Epidermal melanocyte (primary cell): ENCODE measurements at regions not wholly inside any gene's neighbourhood (a gene's known extent, or its start where the extent isn't known, plus 50 kb on each side); places are given as distances from the start of the nearest gene placed in this dataset.
"Not testable (repeated sequence)": the region's sequence is repeated elsewhere in the genome, so short reads cannot be mapped to it uniquely, and the experiment has no call there.

Source experiments
- DNase-seq: peaks from one replicate; pipeline ENCODE4 v3.0.0; 2011; ENCODE audit warnings: low spot score; ENCODE audit not compliant: insufficient read length

DNA sequence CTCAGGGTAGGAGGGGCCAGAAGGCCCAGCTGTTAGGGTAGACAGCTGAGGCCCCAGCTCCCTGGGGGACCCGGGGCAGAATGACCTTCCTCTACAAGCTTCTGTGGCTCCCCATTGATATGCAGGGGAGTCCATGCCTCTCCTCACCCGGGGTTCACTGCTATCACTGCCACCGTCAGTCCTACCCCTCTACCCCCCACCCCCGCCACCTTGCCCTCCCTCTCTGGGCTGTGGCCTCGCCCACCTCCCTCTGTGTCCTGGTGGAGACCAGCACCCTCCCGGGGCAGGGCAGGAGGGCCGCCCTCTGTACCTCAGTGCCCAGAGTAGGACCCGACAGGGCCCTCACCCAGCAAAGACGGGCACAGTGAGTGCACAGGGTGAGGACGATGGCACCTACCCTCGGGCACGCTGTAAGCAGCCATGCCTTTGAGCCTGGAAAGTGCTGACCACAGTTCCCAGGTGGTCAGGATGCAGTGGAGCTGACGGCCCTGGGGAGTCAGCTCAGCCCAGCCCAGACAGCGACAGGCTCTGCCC is 88.4 kb upstream of the SFSWAP start:
- no peak for DNase-seq

DNA sequence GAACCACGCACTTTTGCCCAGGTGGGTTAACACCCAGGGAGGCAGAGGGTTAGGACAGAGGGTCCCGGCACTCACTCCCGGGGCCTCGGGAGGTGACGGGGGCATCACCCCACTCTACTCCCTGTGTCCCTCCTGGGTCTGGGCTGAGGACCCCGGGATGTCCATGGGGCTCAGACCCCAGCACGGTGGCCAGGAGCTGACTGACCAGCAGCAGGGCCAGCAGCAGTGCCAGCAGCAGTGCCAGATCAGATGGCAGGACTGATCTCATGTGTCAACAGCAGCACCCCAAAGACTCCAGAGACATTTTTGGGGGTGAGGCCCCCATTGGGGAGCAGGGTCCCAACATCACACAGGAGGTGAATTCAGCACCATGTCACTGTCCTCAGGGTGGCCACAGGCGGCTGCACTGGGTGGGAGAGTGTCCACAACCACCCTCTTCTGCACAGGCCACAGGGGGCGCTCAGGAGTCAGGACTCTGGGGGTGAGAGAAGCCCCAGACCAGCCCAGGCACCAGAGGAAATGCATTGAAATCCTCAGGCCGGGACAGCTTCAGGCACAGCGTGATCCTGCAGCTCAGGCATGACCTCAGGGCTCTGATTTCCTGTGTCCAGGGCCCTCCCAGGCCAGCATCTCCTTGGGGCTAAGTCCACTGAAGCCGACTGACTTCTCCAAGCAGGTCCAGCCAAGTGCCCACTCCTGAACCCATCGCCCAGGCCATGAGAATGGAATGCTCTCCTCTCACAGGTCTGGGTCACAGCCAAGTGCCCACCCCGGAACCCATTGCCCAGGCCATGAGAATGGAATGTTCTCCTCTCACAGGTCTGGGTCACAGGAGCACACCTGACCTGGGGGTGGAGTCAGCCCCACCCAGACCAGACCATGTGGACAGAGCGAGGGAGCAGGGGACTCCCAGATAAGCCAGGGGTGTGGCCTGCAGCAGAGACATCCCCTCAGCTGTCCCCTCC is 87.2 kb upstream of the SFSWAP start:
- DNase-seq: not testable (repeated sequence)

DNA sequence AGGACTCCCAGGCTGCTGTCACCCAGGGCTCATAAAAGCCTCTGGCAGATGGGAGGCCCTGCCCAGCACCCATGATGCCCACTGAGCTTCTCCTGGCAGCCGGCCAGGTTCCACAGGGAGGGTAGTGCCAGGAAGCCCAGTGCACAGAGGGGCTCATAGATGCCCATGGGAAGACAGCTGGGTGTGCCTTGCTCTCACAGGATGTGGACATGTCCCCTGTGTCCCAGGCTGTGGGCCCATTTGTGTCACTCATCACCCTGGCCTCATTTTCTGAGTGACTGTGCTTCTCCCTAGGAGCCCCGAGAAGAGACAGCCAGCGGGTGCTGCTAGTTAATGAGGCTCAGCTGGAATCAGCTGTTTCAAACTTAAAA is 86.5 kb upstream of the SFSWAP start:
- DNase-seq: not testable (repeated sequence)

DNA sequence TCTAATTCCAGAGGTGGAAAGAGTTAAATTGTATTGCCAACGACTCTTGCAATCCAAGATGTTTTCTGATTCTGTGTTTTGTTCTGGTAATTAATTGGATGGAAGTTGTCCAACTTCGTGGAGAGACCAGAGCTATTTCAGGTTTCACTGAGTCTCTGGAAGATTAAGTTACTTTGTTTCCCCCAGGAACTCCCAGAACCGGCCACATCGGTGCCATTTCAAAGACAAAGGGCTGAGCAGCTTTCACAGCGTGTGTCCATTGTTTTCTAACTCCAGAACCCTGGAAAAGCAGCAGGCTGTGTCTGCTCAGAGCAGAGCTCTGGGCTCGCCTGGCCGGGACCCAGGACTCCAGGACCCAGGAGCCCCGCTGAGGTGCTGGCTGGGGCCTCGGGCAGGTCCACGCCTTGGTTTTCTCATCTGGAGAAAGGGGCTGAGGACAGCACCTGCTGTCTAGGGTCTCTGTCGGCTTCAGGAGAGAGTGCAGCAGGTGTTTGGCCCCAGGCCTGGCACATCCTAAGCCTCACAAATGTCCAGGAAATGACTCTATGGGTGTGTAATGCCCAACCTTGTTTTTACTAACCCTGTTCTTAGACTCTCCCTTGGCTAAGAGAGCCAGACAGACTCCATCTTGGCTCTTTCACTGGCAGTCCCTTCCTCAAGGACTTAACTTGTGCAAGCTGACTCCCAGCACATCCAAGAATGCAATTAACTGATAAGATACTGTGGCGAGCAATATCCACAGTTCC is 86.0 kb upstream of the SFSWAP start:
- DNase-seq: not testable (repeated sequence)

DNA sequence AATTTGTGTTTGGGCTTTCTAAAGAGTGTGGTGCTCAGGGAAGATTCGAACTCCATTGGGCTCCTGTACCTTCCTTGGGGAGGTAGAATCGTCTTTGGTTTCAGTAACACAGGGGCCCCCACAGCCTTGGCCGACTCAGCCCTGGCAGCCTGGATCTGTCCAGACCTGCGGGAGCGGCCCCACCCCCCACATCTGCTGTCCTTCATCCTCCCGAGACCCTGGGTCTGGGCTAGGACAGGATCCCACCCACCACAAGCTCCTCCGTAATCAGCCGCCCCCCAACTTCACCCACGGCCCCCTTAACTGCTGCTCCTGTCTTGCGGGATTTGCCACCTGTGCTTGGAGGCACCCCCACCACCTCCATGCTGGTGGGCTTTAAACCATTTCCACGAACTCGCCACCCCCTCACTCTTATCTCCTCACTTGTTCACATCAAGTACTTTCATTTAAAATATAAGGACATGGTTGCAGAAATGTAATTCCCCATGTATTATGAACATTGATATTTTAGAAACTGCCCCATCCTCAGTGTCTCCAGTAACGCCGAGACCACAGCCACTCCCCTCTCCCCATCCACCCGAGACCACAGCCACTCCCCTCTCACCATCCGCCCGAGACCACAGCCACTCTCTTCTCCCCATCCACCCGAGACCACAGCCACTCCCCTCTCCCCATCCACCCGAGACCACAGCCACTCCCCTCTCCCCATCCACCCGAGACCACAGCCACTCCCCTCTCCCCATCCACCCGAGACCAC is 84.7 kb upstream of the SFSWAP start:
- DNase-seq: not testable (repeated sequence)

DNA sequence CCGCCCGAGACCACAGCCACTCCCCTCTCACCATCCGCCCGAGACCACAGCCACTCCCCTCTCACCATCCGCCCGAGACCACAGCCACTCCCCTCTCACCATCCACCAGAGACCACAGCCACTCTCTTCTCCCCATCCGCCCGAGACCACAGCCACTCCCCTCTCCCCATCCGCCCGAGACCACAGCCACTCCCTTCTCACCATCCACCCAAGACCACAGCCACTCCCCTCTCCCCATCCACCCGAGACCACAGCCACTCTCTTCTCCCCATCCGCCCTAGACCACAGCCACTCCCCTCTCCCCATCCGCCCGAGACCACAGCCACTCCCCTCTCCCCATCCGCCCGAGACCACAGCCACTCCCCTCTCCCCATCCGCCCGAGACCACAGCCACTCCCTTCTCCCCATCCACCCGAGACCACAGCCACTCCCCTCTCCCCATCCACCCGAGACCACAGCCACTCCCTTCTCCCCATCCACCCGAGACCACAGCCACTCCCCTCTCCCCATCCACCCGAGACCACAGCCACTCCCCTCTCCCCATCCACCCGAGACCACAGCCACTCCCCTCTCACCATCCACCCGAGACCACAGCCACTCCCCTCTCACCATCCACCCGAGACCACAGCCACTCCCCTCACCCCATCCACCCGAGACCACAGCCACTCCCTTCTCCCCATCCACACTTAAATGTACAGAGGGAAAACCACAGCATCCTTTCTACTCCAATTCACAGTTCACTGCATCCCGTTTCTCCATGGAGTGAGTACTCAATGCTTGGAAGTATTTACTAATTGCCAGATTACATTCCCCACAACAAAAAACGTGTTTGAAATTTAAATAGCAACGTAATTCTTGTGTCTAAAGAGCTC is 83.5 kb upstream of the SFSWAP start:
- not testable (repeated sequence) for DNase-seq

DNA sequence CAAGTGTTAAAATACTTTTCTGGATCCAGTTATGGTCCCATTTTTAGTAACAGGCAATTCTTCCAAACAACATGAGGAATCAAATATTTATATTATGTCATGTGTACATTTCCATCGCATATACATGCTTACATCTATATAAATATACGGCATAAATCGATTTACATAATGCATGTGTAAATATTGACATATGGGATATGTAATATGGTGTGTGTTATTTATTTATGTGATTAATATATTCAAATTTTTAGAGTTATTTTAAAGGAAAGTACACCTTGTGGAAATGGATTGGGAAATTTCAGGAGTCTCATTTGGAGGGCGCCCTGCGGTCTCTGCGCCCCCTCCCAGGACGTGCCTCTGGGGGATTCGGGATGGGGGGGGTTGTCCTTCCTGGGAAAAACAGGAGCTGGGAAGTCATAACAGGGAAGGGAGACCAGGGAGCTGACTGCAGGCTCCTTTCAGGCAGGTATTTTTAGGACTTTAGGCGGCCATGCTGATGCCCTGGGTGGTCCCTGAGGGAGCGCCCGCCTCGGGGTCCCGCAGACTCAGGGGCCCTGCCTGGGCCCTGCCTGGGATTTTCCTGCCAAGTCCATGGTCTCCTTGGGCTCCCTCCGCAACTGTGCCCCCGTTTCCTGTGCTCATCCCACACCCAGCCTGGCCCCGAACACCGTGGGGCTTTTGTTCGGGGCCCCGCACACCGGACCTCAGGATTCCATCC is 82.7 kb upstream of the SFSWAP start:
- DNase-seq: no peak

DNA sequence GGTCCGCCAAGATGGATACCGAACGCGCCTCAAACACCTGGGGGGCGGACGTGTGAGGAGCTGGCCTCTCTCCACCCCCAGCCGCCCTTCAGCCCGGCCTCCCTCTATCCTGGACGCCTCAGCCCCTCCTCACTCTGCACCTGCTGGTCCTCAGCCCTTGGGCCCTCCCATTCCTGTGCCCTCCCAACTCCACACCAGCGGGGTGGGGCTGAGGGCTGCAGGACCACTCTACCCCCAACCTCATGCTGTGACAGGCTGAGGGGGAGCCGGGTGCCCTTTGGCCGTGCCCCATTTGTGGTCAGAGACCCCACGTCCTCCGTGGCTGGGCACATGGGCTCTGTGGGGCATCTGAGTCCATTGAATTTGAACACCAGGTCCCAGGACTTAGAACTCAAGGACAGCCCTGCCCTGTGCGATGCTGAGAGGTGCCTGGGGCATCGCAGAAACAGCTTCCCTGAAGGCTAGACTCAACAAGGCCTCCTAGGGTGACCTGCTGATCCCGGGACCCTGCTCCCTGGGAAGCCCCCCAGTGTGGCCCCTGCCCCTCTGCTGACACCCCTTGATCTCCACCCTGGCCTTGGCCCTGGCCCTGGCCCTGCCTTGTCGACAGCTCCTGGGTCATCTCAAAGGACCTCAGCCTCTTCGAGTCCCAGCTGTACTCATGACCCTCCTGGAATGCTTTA is 82.0 kb upstream of the SFSWAP start:
- DNase-seq: no peak

DNA sequence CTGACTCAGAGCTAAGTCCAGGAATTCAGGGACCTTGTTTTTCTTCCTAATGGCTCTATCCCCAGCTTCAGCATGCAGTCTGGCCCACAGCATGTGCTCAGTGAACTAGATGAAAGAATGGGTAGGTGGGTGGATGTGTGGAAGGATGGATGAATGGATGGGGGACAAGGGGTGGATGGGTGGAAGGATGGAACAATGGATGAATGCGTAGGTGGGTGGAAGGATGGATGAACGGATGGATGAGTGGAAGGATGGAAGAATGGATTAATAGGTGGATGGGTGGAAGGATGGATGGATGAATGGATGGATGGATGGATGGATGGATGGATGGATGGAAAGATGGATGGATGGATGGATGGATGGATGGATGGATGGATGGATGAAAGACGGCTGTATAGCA is 79.7 kb upstream of the SFSWAP start:
- DNase-seq: no peak

DNA sequence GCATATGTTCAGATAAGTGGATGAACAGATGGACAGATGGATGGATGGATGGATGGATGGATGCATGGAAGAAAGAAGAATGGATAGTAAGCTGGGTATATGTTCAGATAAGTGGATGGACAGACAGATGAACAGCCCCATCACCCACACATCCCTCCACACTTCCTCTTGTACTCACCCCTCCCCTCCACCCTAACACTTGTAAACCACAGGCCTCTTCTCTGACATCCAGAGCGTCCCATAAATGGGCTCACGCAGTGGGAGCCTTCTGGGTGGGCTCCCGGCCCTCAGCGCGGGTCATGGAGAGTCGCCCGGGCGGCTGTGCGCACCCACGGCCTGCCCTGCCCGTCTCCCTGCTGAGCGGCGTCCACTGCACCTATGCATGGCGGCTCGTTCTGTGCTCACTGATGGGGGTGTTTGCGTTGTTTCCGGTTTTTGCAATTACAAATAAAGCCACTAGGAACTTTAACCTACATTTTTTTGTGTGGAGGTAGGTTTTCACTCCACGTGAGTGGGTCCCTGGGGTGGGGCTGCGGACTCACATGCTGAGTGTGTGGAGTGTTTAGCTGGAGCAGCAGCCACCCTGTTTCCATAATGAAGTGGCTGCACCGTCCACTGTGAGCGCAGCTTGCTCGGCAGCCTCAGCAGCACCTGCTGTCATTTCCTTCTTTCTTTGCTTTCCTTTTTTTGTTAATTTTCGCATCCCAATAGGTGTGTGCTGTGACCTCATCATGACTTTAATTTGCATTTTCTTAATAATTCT is 78.8 kb upstream of the SFSWAP start:
- not testable (repeated sequence) for DNase-seq

DNA sequence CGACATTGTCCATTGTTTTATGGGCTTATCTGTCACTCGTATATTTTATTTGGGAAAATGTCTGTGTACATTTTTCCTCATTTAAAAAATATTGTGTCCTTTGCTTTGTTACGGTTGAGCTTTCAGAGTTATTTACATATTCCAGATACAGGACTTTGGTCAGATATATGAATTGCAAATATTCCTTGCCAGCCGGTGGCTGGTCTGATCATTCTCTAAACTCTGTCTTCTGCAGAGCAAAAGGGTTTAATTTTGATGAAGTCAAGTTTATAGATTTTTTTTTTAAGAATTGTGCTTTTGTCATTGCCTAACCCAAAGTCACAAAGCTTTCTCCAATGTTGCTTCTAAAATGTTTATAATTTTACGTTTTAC is 78.3 kb upstream of the SFSWAP start:
- DNase-seq: not testable (repeated sequence)

DNA sequence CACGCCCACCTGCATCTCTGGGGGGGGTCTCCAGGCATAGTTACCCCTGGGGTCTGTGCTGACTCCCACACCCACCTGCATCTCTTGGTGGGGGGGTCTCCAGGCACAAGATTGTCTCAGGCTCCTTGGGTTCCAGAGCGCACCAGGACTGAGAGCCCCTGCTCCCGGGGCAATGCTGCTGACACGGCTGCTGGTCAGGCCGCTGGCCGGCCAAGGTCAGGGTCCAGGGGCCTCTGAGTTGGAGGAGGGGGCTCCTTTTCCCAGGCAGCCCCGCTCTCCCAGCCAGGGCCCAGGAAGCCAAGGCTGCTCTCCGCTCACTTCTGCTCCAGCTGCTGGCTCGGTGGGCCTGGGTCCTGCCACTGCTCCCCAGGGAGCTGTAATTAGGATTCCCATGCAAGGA is 77.3 kb upstream of the SFSWAP start:
- DNase-seq: not testable (repeated sequence)

DNA sequence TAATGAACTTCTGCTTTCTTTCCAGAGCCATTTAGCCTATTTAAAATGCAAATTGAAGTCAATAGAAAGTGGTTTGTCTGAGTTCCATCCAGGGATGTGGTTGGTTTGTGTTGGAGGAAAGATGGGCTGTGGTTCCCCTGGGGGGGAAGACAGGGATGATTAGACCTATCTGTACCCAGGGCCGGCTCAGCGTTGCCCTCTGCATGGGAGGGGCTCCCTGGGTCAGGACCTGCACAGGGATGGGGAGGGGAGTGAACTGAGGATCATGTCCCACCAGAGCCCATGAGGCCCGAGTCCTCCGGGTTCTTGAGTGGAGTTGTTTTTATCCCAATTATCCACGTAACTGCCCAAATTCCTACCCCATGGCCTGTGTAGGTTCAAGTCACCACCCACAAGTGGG is 76.9 kb upstream of the SFSWAP start:
- DNase-seq: no peak

DNA sequence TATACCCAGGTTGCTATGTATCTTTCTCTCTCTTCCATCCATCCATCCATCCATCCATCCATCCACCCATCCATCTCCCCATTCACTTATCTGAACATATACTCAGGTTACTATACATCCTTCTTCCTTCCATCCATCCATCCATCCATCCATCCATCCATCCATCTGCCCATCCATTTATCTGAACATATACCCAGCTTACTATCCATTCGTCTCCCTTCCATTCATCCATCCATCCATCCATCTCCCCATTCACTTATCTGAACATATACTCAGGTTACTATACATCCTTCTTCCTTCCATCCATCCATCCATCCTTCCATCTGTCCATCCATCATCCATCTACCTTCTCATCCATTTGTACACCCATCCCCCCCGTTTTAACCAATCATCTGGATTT is 75.9 kb upstream of the SFSWAP start:
- DNase-seq: not testable (repeated sequence)

DNA sequence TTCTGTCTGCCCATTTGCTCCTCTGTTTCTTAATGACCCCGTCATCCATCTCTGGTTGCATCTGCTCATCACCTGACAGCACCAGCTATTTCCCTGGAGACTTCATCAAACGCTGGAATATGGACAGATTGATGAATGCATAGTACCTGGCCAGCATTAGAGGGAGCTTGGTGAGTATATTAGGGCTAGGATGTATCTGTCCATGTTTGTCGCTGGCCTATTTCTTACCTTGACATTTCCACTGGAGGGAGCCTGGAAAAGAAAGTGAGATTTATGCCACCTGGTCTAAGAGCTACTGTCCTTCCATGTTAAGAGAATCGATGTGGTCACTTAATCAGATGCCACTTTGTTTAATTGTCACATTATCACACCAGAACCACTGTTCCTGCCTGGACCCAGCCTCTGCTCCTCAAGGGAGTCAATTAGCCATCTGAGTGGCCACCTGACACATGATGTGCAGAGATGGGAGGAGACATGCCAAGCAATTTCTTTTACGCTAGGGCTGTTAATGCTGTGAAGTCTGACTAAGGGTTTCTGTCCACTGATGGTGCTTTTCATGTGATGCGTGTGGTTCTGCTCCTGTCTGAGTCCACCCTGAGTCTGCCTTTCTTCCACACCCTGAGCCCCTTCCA is 75.3 kb upstream of the SFSWAP start:
- no peak for DNase-seq

DNA sequence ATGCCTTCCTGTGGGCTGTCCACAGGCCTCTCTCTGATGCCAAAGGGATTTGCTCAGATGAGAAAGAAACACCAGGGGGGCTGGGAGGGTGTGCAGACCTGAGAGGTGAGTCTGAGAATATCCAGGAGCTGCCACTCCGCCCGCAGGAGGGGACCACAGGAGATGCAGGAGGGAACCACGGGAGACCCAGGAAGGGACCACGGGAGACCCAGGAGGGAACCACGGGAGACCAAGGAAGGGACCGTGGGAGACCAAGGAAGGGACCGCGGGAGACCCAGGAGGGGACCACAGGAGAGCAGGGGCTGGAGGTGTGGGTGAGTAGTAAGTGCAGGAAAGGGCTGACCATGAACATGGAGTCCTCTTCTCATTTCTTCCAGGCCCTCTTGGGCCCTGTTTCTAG is 74.6 kb upstream of the SFSWAP start:
- no peak for DNase-seq

DNA sequence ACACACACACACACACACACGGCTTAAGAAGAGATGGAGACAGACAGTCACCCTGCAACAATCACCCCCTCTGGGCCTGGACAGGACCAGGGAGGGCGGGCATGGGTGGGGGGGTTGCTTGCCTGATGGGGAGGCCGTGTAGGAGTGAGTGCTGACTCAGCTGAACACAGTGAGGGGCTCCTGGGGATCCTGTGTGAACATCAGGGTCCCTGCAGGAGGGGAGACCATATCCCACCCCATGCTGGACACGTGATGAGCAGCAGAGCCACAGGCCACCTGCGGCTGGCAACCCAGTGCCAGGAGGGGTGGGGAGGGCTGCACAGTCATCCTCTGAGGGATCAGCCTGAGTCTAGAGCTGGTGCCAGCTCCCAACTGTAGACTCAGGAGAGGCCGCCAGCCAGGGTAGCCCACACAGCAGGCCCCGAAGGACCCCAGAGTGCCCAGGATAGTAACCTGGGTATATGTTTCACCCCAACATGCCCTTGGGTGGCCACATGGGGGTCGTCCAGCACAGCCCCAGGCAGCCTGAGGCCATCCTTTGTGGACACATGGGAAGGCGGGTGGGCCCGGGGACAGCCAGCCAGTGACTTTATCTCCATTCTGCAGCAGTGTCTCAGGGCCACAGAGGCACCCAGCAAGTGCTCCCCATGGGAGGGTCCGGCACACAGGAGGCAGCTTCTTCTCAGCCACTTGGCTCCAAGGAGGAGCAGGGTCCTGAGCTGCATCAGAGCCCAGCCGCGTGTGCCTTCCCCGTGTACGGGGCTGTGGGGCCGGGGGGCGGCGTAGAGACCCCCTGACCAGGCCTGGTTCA is 73.7 kb upstream of the SFSWAP start:
- DNase-seq: no peak
